ENCODE measurements at regions not wholly inside any gene's neighbourhood (a gene's known extent, or its start where the extent isn't known, plus 50 kb on each side); places are given as distances from the start of the nearest gene placed in this dataset.

DNA sequence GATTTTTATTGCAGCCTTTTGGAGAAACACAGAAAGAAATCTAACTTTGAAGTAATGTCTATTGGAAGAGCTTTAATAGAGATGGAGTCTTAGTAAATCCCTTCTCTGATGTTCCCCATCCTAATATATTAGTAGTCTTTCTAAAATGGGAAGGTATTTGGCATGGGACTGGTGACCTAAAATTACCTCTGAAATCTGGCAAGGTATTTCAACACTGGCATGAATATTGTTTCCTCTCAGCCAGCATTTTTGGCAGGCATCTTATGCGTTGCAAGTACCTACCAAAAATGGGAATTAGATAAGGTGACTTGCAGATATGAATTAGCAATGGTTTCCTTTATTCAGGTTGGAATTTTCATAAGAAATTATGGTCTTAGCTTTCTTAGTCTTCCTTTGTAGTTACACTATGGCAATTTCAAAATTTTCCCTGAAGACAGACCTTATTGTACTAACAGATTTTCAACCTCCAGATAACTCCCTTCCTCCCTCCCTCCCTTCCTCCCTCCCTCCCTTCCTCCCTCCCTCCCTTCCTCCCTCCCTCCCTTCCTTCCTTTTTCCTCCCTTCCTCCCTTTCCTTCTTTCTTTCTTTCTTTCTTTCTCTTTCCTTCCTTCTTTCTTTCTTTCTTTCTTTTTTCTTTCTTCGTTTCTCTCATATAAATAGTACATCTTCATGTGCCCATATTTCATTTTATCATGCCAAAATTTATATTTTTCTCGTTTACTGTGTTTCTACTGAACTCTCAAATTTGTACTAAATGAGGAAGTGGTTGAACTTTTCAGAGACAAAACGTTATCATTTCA, 168.2 kb upstream of the KCNMB2 start:
- Histone ChIP-seq H3K4me3 (ENCODE audit: low read length) (no peak overlapping the region), H3F3A (ENCODE audit: insufficient read depth, low read length) (no peaks in the 10 kb centered on the region), H3K27ac (ENCODE audit: low read length) (no peak overlapping the region), H3K9ac (ENCODE audit: low read length) (no peak overlapping the region), H2AFZ (ENCODE audit: low read length) (no peak overlapping the region), H3K27me3 (replicated peaks; ENCODE audit: insufficient read depth, low read length) (no peaks in the 10 kb centered on the region), H4K20me1 (ENCODE audit: insufficient read depth, low read length) (no peaks in the 10 kb centered on the region), H3K4me1 (ENCODE audit: low read length) (no peaks in the 10 kb centered on the region), H3K79me2 (ENCODE audit: low read length) (no peaks in the 10 kb centered on the region), H3K9me2 (replicated peaks; ENCODE audit: insufficient read depth, low read length) (no peaks in the 10 kb centered on the region), H3K36me3 (replicated peaks; ENCODE audit: insufficient read depth, low read length) (no peaks in the 10 kb centered on the region), H3K4me2 (ENCODE audit: low read depth, low read length) (no peak overlapping the region), H3K9me3 (replicated peaks; ENCODE audit: insufficient read depth, low read length) (no peaks in the 10 kb centered on the region)
- no peak for DNase-seq
- TF ChIP-seq, protein P1, sequence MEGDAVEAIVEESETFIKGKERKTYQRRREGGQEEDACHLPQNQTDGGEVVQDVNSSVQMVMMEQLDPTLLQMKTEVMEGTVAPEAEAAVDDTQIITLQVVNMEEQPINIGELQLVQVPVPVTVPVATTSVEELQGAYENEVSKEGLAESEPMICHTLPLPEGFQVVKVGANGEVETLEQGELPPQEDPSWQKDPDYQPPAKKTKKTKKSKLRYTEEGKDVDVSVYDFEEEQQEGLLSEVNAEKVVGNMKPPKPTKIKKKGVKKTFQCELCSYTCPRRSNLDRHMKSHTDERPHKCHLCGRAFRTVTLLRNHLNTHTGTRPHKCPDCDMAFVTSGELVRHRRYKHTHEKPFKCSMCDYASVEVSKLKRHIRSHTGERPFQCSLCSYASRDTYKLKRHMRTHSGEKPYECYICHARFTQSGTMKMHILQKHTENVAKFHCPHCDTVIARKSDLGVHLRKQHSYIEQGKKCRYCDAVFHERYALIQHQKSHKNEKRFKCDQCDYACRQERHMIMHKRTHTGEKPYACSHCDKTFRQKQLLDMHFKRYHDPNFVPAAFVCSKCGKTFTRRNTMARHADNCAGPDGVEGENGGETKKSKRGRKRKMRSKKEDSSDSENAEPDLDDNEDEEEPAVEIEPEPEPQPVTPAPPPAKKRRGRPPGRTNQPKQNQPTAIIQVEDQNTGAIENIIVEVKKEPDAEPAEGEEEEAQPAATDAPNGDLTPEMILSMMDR (IDR thresholded peaks at IDR 0.05; ENCODE audit: low read length) = no peak
- TF ChIP-seq EZH2phosphoT487 (IDR thresholded peaks at IDR 0.05; ENCODE audit: low read length) = no peak
- TF ChIP-seq EZH2 (optimal IDR thresholded peaks at IDR 0.05; ENCODE audit: low read depth, low read length) = no peak

DNA sequence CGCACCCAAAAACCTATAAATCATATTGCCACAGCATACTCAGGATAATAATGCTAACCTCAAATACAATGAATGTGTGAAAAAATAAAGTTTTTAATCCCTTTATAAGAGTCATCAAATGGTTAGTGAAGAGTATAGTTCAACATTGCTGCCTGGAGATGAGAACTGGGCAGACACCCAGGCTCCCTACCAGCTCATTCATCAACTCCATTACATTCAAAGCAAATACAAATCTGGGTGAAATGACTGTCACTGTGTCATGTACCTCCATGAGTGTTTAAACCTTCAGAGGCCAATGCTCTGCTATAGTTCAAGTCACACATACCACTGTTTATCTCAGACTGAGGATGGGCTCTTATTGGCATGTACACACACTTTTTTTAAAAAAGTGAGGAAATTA, 167.2 kb upstream of the KCNMB2 start:
- Histone ChIP-seq H3K9me3 (replicated peaks; ENCODE audit: insufficient read depth, low read length) (no peaks in the 10 kb centered on the region), H3K4me1 (ENCODE audit: low read length) (no peaks in the 10 kb centered on the region), H3K36me3 (replicated peaks; ENCODE audit: insufficient read depth, low read length) (no peaks in the 10 kb centered on the region), H4K20me1 (ENCODE audit: insufficient read depth, low read length) (no peaks in the 10 kb centered on the region), H3K9me2 (replicated peaks; ENCODE audit: insufficient read depth, low read length) (no peaks in the 10 kb centered on the region), H3K27ac (ENCODE audit: low read length) (no peak overlapping the region), H3K27me3 (replicated peaks; ENCODE audit: insufficient read depth, low read length) (no peaks in the 10 kb centered on the region), H2AFZ (ENCODE audit: low read length) (no peak overlapping the region), H3K4me3 (ENCODE audit: low read length) (no peak overlapping the region), H3K4me2 (ENCODE audit: low read depth, low read length) (no peak overlapping the region), H3F3A (ENCODE audit: insufficient read depth, low read length) (no peaks in the 10 kb centered on the region), H3K79me2 (ENCODE audit: low read length) (no peaks in the 10 kb centered on the region), H3K9ac (ENCODE audit: low read length) (no peak overlapping the region)
- DNase-seq = no peak
- TF ChIP-seq, protein P1 (IDR thresholded peaks at IDR 0.05; ENCODE audit: low read length) = no peak
- no peak for TF ChIP-seq EZH2phosphoT487 (IDR thresholded peaks at IDR 0.05; ENCODE audit: low read length)
- no peak for TF ChIP-seq EZH2 (optimal IDR thresholded peaks at IDR 0.05; ENCODE audit: low read depth, low read length)

DNA sequence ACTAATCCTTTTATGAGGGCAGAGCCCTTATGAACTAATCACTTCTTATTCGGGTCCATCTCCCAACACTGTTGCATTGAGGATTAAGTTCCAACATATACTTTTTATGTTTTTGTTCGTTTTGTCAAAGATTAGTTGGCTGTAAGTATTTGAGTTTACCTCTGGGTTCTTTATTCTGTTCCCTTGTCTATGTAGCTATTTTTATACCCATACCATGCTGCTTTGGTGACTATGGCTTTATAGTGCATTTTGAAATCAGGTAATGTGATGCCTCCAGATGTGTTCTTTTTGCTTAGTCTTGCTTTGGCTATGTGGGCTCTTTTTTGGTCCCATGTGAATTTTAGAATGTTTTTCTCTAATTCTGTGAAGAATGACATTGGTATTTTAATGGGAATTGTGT, 166.4 kb upstream of the KCNMB2 start:
- Histone ChIP-seq H2AFZ (ENCODE audit: low read length) (no peak overlapping the region), H3K9me3 (replicated peaks; ENCODE audit: insufficient read depth, low read length) (no peaks in the 10 kb centered on the region), H3K4me1 (ENCODE audit: low read length) (no peaks in the 10 kb centered on the region), H3K27ac (ENCODE audit: low read length) (no peak overlapping the region), H3K79me2 (ENCODE audit: low read length) (no peaks in the 10 kb centered on the region), H3K9ac (ENCODE audit: low read length) (no peak overlapping the region), H3K36me3 (replicated peaks; ENCODE audit: insufficient read depth, low read length) (no peaks in the 10 kb centered on the region), H4K20me1 (ENCODE audit: insufficient read depth, low read length) (no peaks in the 10 kb centered on the region), H3K4me3 (ENCODE audit: low read length) (no peak overlapping the region), H3K4me2 (ENCODE audit: low read depth, low read length) (no peak overlapping the region), H3K27me3 (replicated peaks; ENCODE audit: insufficient read depth, low read length) (no peaks in the 10 kb centered on the region), H3F3A (ENCODE audit: insufficient read depth, low read length) (no peaks in the 10 kb centered on the region), H3K9me2 (replicated peaks; ENCODE audit: insufficient read depth, low read length) (no peaks in the 10 kb centered on the region)
- TF ChIP-seq EZH2phosphoT487 (IDR thresholded peaks at IDR 0.05; ENCODE audit: low read length) (no peak), EZH2 (optimal IDR thresholded peaks at IDR 0.05; ENCODE audit: low read depth, low read length) (no peak)
- TF ChIP-seq, protein P1 (IDR thresholded peaks at IDR 0.05; ENCODE audit: low read length) = no peak
- no peak for DNase-seq

Data from MM.1S (cell line).